Hepatocyte (in vitro differentiated cells): ENCODE measurements at regions not wholly inside any gene's neighbourhood (a gene's known extent, or its start where the extent isn't known, plus 50 kb on each side); places are given as distances from the start of the nearest gene placed in this dataset.

ENCODE experiments used
- DNase-seq: peaks from one replicate; pipeline ENCODE4 v3.0.0-alpha.2; 2016; ENCODE audit warnings: low spot score
- H2AFZ ChIP-seq: fragments of 200-600 bp; sonication (generic); 2 replicates; pipeline ENCODE4 v1.6.0; 2016; ENCODE audit warnings: antibody characterized with exemption, mild to moderate bottlenecking
- H3K27ac ChIP-seq: fragments of 200-600 bp; sonication (generic); 2 replicates; pipeline ENCODE4 v1.5.1; 2016; ENCODE audit warnings: mild to moderate bottlenecking
- H3K27me3 ChIP-seq: fragments of 200-600 bp; sonication (generic); 2 replicates; pipeline ENCODE4 v1.6.1; 2016
- H3K36me3 ChIP-seq: fragments of 200-600 bp; sonication (generic); replicated peaks from 2 replicates; pipeline ENCODE4 v1.5.1; 2016; ENCODE audit warnings: low read depth; ENCODE audit not compliant: insufficient read depth
- H3K4me1 ChIP-seq: fragments of 200-600 bp; sonication (generic); 2 replicates; pipeline ENCODE4 v1.5.1; 2016; ENCODE audit warnings: mild to moderate bottlenecking, moderate library complexity; ENCODE audit not compliant: insufficient read depth
- H3K4me2 ChIP-seq: fragments of 200-600 bp; sonication (generic); 2 replicates; pipeline ENCODE4 v1.6.0; 2016
- H3K4me3 ChIP-seq: fragments of 200-600 bp; sonication (generic); 2 replicates; pipeline ENCODE4 v1.5.1; 2016; ENCODE audit warnings: mild to moderate bottlenecking
- H3K79me2 ChIP-seq: fragments of 200-600 bp; sonication (generic); 2 replicates; pipeline ENCODE4 v1.6.0; 2017; ENCODE audit warnings: mild to moderate bottlenecking
- H3K9me2 ChIP-seq: fragments of 200-600 bp; sonication (generic); replicated peaks from 2 replicates; pipeline ENCODE4 v1.6.0; 2017; ENCODE audit warnings: mild to moderate bottlenecking; ENCODE audit not compliant: insufficient read depth
- H3K9me3 ChIP-seq: fragments of 200-600 bp; sonication (generic); 2 replicates; pipeline ENCODE4 v1.5.1; 2016; ENCODE audit warnings: low read depth, mild to moderate bottlenecking
- H4K20me1 ChIP-seq: fragments of 200-600 bp; sonication (generic); 2 replicates; pipeline ENCODE4 v1.6.0; 2016; ENCODE audit warnings: mild to moderate bottlenecking; ENCODE audit not compliant: insufficient read depth, poor library complexity, severe bottlenecking
- CTCF ChIP-seq: fragments of 200-600 bp; sonication (generic); IDR thresholded peaks from 2 replicates; pipeline ENCODE4 v1.5.1; 2016; ENCODE audit warnings: antibody characterized with exemption, mild to moderate bottlenecking; ENCODE audit not compliant: poor library complexity
- EZH2 ChIP-seq: fragments of 200-600 bp; sonication (generic); IDR thresholded peaks from 2 replicates; pipeline ENCODE4 v1.6.1; 2016; ENCODE audit warnings: antibody characterized with exemption, mild to moderate bottlenecking, borderline replicate concordance
- EZH2phosphoT487 ChIP-seq: fragments of 200-600 bp; sonication (generic); IDR thresholded peaks from one replicate; pipeline ENCODE4 v1.6.1; 2018; ENCODE audit warnings: antibody characterized with exemption, mild to moderate bottlenecking, low read depth, moderate library complexity; ENCODE audit not compliant: unreplicated experiment, severe bottlenecking
- WGBS: methylation state at CpG from one replicate; pipeline ENCODE4 v1.1.6; 2016; ENCODE audit warnings: low lambda C conversion rate; ENCODE audit errors: missing lambda C conversion rate; 5-methylcytosine and 5-hydroxymethylcytosine counted together

GRCh38 chr14:34300330-34300729 lies 161.7 kb downstream of the SPTSSA start:
- Histone ChIP-seq H2AFZ (no peak overlapping the region), H3K9me2 (no peaks in the 10 kb centered on the region), H3K9me3 (no peaks in the 10 kb centered on the region), H3K4me1 (no peaks in the 10 kb centered on the region), H3K27ac (no peak overlapping the region), H3K36me3 (no peaks in the 10 kb centered on the region), H3K27me3 (no peaks in the 10 kb centered on the region), H3K4me3 (no peak overlapping the region), H4K20me1 (no peaks in the 10 kb centered on the region), H3K4me2 (no peak overlapping the region), H3K79me2 (no peaks in the 10 kb centered on the region)
- TF ChIP-seq EZH2: no peak
- no peak for TF ChIP-seq CTCF
- no peak for TF ChIP-seq EZH2phosphoT487
- no peak for DNase-seq
- 56% methylated on average over 3 of the region's 3 CpGs for WGBS

GRCh38 chr14:34299360-34299759 lies 162.7 kb downstream of the SPTSSA start:
- Histone ChIP-seq H2AFZ (no peak overlapping the region), H3K27me3 (no peaks in the 10 kb centered on the region), H3K27ac (no peak overlapping the region), H3K36me3 (no peaks in the 10 kb centered on the region), H3K79me2 (no peaks in the 10 kb centered on the region), H3K9me3 (no peaks in the 10 kb centered on the region), H3K4me1 (no peaks in the 10 kb centered on the region), H3K4me3 (no peak overlapping the region), H3K9me2 (no peaks in the 10 kb centered on the region), H4K20me1 (no peaks in the 10 kb centered on the region), H3K4me2 (no peak overlapping the region)
- WGBS: 48% methylated on average over 3 of the region's 3 CpGs
- no peak for TF ChIP-seq EZH2phosphoT487
- no peak for TF ChIP-seq EZH2
- TF ChIP-seq CTCF: no peak
- no peak for DNase-seq

- TF ChIP-seq EZH2phosphoT487 (no peak), CTCF (no peak), EZH2 (no peak)
- Histone ChIP-seq H3K27me3 (no peaks in the 10 kb centered on the region), H3K4me2 (no peak overlapping the region), H4K20me1 (no peaks in the 10 kb centered on the region), H3K36me3 (no peaks in the 10 kb centered on the region), H3K9me2 (no peaks in the 10 kb centered on the region), H2AFZ (no peak overlapping the region), H3K4me3 (no peak overlapping the region), H3K79me2 (no peaks in the 10 kb centered on the region), H3K9me3 (no peaks in the 10 kb centered on the region), H3K4me1 (no peaks in the 10 kb centered on the region), H3K27ac (peak overlapping the region; percentile 25)
- peak; percentile 12 for DNase-seq
- 69% methylated on average over 6 of the region's 6 CpGs for WGBS
These were observed 164.1 kb downstream of the SPTSSA start for GRCh38 chr14:34297786-34298520.

GRCh38 chr14:34283590-34283989 lies 178.4 kb downstream of the SPTSSA start:
- no peak overlapping the region for H2AFZ ChIP-seq
- H3K79me2 ChIP-seq: no peaks in the 10 kb centered on the region
- no peaks in the 10 kb centered on the region for H3K9me2 ChIP-seq
- no peak for DNase-seq
- no peaks in the 10 kb centered on the region for H3K36me3 ChIP-seq
- no peaks in the 10 kb centered on the region for H4K20me1 ChIP-seq
- no peaks in the 10 kb centered on the region for H3K9me3 ChIP-seq
- TF ChIP-seq EZH2 (no peak), CTCF (no peak), EZH2phosphoT487 (no peak)
- H3K4me2 ChIP-seq: no peak overlapping the region
- no peaks in the 10 kb centered on the region for H3K4me1 ChIP-seq
- no peak overlapping the region for H3K4me3 ChIP-seq
- H3K27ac ChIP-seq: no peak overlapping the region
- no peaks in the 10 kb centered on the region for H3K27me3 ChIP-seq
